DMS 273 treated with DMSO at 0.1 percent for 48 hours (cell line): ENCODE measurements at regions not wholly inside any gene's neighbourhood (a gene's known extent, or its start where the extent isn't known, plus 50 kb on each side); places are given as distances from the start of the nearest gene placed in this dataset.

Experiments used
- DNase-seq: peaks from one replicate; lab custom pipeline; 2025; lab: John Stamatoyannopoulos, UW

GRCh38 chr5:72045692-72046091 lies 61.6 kb upstream of the MAP1B start:
- no peak for DNase-seq

GRCh38 chr5:72046106-72046505 lies 61.2 kb upstream of the MAP1B start:
- no peak for DNase-seq

GRCh38 chr5:72055636-72056035 lies 51.6 kb upstream of the MAP1B start:
- no peak for DNase-seq
